ENCODE measurements at regions not wholly inside any gene's neighbourhood (a gene's known extent, or its start where the extent isn't known, plus 50 kb on each side); places are given as distances from the start of the nearest gene placed in this dataset.
"Not testable (repeated sequence)": the region's sequence is repeated elsewhere in the genome, so short reads cannot be mapped to it uniquely, and the experiment has no call there.

DNA sequence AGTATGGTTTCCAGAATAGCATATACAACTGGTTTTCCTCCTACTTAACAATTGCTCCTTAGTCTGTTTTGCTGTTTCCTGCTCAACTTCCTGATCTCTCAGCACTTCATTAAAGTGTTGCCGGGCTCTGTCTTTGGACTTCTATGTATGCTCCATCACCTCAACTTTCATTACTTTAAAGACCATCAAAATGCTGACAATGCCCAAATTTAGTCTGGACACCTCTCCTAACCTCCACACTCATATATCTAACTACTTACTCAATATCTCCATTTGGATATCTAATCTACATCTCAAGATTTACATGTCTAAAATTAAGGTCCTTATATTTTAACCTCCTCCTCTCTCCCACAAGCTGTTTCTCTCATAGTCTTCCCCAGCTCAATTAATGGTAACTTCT lies 54.4 kb upstream of the LGR5 start:
- no peak for DNase-seq (ENCODE audit: low read depth in 4 of 4, low spot score in 3 of 4)

- not testable (repeated sequence) for DNase-seq (ENCODE audit: low read depth in 4 of 4, low spot score in 3 of 4)
These were observed 62.8 kb upstream of the LGR5 start for GRCh38 chr12:71376711-71377355.

GRCh38 chr12:71371122-71371521 lies 68.5 kb upstream of the LGR5 start:
- DNase-seq (ENCODE audit: low read depth in 4 of 4, low spot score in 3 of 4) = no peak

- no peak for DNase-seq (ENCODE audit: low read depth in 4 of 4, low spot score in 3 of 4)
These were observed 79.6 kb upstream of the LGR5 start for GRCh38 chr12:71360013-71360412.

DNA sequence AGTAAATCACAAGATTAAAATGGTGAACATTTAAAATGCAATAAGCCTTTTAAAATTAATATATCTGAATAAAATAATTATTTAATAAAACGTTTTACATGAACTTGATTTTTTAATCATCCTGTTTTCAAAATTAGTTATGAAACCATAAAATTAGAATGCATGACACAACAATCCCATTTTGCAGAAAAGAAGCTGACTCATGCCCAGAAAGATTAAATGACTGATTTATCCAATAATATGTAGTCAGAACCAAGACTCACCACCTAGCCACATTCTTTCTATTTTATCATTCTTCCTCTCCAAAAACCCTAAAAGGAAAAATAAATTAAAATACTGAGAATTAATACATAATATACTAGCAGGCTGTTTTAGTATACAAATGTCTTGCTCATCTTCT lies 83.0 kb upstream of the LGR5 start:
- no peak for DNase-seq (ENCODE audit: low read depth in 4 of 4, low spot score in 3 of 4)

- no peak for DNase-seq (ENCODE audit: low read depth in 4 of 4, low spot score in 3 of 4)
These were observed 84.7 kb upstream of the LGR5 start for GRCh38 chr12:71354871-71355270.

DNA sequence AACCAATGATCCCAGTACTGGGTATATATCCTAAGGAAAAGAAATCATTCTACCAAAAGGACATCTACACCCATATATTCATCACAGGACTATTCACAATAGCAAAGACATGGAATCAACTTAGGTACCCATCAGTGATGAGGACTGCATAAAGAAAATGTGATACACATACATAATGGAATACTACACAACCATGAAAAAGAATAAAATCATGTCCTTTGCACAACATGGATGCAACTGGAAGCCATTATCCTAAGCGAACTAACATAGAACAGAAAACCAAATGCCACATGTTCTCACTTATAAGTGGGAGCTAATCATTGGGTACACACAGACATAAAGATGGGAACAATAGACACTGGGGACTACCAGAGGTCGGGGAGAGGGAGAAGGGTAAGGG lies 86.0 kb upstream of the LGR5 start:
- DNase-seq (ENCODE audit: low read depth in 4 of 4, low spot score in 3 of 4) = no peak

GRCh38 chr12:71349950-71350349 lies 89.6 kb upstream of the LGR5 start:
- DNase-seq (ENCODE audit: low read depth in 4 of 4, low spot score in 3 of 4) = no peak

- DNase-seq (ENCODE audit: low read depth in 4 of 4, low spot score in 3 of 4) = no peak
These were observed 100.7 kb upstream of the LGR5 start for GRCh38 chr12:71338933-71339332.

DNA sequence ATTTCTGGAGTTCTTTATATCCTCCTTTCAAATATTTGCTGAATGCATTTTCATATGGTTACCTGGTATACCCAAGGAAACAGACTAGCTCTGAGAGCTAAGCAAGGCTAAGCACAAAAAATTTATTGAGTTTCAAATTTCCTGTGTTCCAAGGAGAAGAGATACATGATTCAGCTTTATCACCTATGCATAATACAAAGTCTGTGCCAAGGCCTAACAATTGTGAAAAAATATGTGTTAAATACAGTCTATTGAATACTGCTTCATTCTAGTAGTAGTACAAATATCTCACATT lies 103.7 kb upstream of the LGR5 start:
- DNase-seq (ENCODE audit: low read depth in 4 of 4, low spot score in 3 of 4) = no peak

DNA sequence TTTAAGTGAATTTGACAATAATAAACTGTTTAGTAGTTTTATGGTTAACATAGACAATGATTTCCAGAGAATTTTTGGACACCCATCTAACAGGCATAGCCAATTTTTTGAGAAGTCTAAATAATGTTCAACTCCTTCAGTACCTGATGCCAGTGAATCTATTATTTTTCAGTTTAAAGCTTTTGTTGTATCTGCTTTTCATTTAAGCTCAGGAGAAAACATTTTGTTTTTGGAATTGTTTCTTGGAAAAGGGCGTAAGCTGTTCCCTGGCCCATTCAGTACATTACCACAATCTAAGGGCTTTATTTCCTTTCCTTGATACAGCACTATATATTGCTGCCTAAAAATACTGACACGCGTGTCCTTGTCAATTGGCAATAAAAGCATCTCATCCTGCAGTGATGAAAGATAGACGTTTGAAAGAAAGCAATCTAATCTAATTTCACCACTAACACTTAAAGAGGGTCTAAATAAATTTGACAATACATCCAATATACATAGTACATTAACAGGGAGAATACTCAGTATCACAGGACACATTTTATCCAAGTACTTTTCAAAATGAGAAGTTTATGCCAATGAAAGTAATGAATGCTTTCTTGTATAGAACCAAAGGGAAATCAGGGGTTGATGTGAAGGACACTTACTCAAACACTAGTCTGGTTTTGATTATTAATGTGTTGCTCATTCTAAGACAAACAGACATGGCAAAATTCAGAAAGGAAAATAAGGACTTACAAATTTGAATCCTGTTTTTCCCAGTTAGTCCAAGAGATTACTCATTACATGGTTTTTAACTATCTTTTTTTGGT lies 104.2 kb upstream of the LGR5 start:
- DNase-seq (ENCODE audit: low read depth in 4 of 4, low spot score in 3 of 4) = no peak

- no peak for DNase-seq (ENCODE audit: low read depth in 4 of 4, low spot score in 3 of 4)
These were observed 106.2 kb upstream of the LGR5 start for GRCh38 chr12:71333418-71333817.

DNA sequence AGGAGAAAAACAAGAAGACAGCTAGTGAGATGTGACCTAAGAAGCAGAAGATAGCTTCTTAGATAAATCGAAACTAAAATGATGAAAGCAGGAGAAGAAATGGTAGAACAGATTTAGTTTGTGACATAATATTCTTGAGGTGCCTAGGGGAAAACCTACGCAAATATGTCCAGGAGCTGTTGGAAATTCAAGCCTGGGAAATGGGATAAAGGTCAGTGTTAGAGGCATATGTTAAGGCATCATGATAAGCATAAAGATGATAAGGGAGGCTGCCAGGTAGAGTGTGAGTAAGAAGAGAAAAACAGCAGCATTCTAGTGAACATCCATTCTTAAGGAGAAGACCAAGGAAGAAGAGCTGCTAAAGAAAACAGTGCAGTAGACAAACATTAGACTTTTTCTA lies 109.6 kb upstream of the LGR5 start:
- DNase-seq (ENCODE audit: low read depth in 4 of 4, low spot score in 3 of 4) = no peak

DNA sequence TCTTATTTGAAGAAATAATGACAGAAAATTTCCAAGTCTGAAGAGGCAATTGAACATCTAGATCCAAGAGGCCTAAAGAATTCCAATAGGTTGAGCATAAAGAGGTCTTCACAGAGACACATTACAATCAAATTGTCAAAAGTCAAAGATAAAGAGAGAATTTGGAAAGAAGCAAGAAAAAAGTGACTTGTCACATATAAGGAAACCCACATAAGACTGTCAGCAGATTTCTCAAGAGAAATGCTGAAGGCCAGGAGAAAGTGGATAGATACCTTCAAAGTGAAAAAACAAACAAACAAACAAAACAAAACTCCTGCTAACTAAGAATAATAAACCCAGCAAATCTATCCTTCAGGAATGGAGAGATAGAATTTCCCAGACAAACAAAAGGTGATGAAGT lies 118.1 kb upstream of the LGR5 start:
- DNase-seq (ENCODE audit: low read depth in 4 of 4, low spot score in 3 of 4) = no peak

- DNase-seq (ENCODE audit: low read depth in 4 of 4, low spot score in 3 of 4) = no peak
These were observed 118.5 kb upstream of the LGR5 start for GRCh38 chr12:71321130-71321529.

- DNase-seq (ENCODE audit: low read depth in 4 of 4, low spot score in 3 of 4) = no peak
These were observed 124.1 kb upstream of the LGR5 start for GRCh38 chr12:71315328-71315985.

DNA sequence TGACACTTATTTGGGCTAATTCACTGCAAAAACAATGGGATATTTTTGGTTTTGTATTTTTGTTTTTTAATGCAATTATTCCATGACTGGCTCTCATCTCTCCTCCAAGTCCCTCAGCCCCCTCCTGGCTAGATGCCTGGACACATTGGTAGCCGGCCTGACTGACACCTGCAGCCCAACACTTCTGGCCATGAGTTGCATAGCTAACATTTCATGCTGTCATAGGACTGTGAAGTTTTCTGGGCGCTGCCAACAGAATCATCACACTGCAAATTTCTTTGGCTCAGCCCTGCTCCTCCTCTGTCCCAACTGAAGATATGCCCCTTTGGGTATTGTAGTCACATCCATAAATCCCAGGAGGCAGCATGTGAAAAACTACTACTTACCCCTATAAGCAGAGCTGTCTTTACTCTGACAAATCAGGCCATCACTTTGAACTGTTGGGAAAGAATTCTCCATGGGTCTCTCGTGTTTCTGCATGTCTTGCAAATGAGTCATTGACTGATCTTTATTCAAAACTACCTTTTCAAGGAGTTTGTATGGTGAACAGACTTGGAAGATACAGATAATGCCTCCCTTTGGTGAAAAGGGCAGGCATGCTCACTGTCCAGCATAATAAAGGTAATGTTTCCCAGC lies 126.7 kb upstream of the LGR5 start:
- DNase-seq (ENCODE audit: low read depth in 4 of 4, low spot score in 3 of 4) = no peak

DNA sequence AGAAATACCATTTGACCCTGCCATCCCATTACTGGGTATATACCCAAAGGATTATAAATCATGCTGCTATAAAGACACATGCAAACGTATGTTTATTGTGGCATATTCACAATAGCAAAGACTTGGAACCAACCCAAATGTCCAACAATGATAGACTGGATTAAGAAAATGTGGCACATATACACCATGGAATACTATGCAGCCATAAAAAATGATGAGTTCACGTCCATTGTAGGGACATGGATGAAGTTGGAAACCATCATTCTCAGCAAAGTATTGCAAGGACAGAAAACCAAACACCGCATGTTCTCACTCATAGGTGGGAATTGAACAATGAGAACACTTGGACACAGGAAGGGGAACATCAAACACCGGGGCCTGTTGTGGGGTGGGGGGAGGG lies 128.0 kb upstream of the LGR5 start:
- DNase-seq (ENCODE audit: low read depth in 4 of 4, low spot score in 3 of 4) = not testable (repeated sequence)

- DNase-seq (ENCODE audit: low read depth in 4 of 4, low spot score in 3 of 4) = no peak
These were observed 132.8 kb upstream of the LGR5 start for GRCh38 chr12:71306808-71307207.

DNA sequence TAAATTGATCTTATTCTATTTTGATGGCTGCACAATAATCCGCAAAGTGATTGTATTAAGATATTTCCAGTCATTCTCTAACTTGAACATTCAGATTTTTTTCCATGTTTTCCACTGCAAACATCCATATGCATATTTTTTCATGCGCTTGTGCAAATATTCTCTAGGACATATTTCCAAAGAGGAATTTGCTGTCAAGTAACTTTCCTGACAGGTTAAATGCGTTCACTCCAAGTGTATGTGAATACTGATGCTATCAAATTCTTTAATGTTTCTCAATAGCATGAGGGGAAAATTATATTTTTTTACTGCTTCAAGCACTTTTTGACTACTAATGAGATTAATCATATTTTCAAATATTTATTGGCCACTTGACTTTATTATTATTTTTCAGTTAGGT lies 135.3 kb upstream of the LGR5 start:
- no peak for DNase-seq (ENCODE audit: low read depth in 4 of 4, low spot score in 3 of 4)

DNA sequence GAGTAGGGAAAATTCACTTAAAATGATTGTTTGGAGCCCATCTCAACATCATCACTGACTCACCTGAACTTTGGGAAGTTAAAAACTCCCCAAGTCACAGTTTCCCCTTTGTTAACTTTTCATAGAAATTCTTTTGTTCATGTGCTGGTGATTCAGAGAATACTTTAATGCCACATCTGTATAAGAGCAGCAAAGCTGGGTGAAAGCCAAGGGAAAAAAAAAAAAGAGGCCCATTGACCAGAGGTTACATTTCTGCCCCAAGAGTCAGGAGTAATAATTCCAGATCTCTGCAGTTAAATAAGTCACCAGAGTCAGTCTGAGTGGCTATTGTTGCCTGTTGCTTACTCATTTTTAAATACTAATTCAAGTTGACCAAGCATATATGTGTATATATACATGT lies 136.4 kb upstream of the LGR5 start:
- DNase-seq (ENCODE audit: low read depth in 4 of 4, low spot score in 3 of 4) = no peak

All from right renal pelvis (tissue), 4 donors.